Activated naive CD4-positive, alpha-beta T cell treated with anti-CD3 and anti-CD28 coated beads, Interleukin-2, amount 10 ng/mL, durations not matched to agents 7 days and 5 days (primary cell): ENCODE measurements at regions not wholly inside any gene's neighbourhood (a gene's known extent, or its start where the extent isn't known, plus 50 kb on each side); places are given as distances from the start of the nearest gene placed in this dataset.

Experiments used
- CTCF ChIA-PET: fragments of 350-600 bp; sonication (Branson Sonifier 250); formaldehyde crosslinking; loops from one replicate; lab custom pipeline; 2021; ENCODE audit warnings: antibody characterized with exemption; lab: Charles Lee
- DNase-seq: peaks from one replicate; pipeline ENCODE4 v3.0.0-alpha.2; 2020
- H3K27ac Mint-ChIP-seq: one replicate; pipeline ENCODE4 v1.8.0; 2021; ENCODE audit warnings: mild to moderate bottlenecking, moderate library complexity, mixed read lengths
- H3K27me3 Mint-ChIP-seq: one replicate; pipeline ENCODE4 v1.8.0; 2021; ENCODE audit warnings: mild to moderate bottlenecking, mixed read lengths
- H3K36me3 Mint-ChIP-seq: one replicate; pipeline ENCODE4 v1.8.0; 2021; ENCODE audit warnings: mixed read lengths
- H3K4me1 Mint-ChIP-seq: one replicate; pipeline ENCODE4 v1.8.0; 2021; ENCODE audit warnings: mixed read lengths
- H3K4me3 Mint-ChIP-seq: one replicate; pipeline ENCODE4 v1.8.0; 2021; ENCODE audit warnings: mild to moderate bottlenecking, moderate library complexity, mixed read lengths
- H3K9me3 Mint-ChIP-seq: one replicate; pipeline ENCODE4 v1.8.0; 2021; ENCODE audit warnings: mixed read lengths

DNA sequence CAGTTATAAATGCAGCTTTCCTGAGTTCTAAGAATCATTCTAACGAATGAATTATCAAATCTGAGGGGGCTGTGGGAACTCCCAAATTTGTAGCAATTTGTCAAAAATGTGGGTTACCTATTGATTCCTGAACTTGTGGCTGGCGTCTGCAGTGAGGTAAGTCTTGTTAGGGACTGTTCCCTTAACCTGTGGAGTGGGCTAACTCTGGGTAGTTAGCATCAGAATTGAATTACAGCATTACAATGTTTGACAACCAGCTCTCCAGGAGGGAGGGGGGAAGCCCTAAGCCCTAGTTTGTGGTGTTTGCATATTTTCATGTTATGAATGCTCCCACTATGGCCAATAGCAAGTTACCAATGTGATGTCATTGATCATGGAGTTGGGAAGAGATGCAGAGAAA is 65.9 kb upstream of the STT3B start:
- peaks cover under 1% of the 10 kb centered on the region for H3K9me3 Mint-ChIP-seq
- CTCF ChIA-PET = interaction anchor here (1.1 kb wide), 1 partner anchor 16 kb away, joined by 3 read pairs; no protein-coding TSS in a partner anchor
- H3K4me1 Mint-ChIP-seq = peaks cover 14% of the 10 kb centered on the region

DNA sequence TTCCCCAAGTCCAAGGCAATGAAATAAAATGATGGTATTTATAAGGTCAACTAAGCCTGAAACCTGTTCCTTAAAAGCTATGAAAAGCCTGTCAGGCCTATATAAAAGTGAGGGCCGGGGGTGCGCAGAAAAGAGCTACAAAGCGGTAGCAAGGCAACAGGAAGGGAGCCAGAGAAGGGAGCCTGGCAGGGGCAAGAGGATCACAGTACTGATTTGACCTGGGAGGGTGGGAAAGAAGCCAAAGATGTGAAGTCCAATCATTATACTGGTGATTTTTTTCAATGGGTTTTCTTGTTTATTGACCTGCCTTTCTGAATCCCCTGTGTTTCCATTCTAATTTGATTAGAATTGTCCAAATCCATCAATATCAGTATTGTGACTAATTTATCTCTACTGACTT is 64.3 kb upstream of the STT3B start:
- CTCF ChIA-PET = no interaction called here
- Mint-ChIP-seq H3K36me3 (peaks cover 5% of the 10 kb centered on the region), H3K4me1 (peaks cover 7% of the 10 kb centered on the region), H3K9me3 (peaks cover 8% of the 10 kb centered on the region), H3K27me3 (no peaks in the 10 kb centered on the region), H3K27ac (no peak overlapping the region), H3K4me3 (no peak overlapping the region)
- DNase-seq = no peak

More for the DNA sequence above, 65.9 kb upstream of the STT3B start:
- H3K4me3 Mint-ChIP-seq = no peak overlapping the region
- no peak overlapping the region for H3K27ac Mint-ChIP-seq
- no peaks in the 10 kb centered on the region for H3K36me3 Mint-ChIP-seq
- DNase-seq = no peak
- H3K27me3 Mint-ChIP-seq = no peaks in the 10 kb centered on the region

DNA sequence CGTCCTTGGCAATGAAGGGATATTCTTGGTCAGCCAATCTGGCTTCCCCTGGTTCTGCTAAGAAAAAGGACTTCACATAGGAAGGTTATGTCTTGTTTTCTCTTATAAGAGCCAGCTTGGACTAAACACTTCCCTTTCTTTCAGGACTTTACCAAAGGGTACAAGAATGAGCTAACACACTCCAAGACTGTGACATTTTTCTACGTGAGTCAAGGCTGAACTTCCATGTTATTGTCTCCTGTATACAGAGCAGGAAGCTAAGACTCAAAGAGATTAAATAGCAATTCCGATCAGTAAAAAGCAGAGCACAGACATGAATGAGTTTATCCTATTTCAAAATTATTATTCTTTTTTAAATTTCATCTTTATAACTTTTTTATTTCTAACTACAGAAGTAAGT is 63.3 kb upstream of the STT3B start:
- DNase-seq = no peak
- H3K9me3 Mint-ChIP-seq = peaks cover 8% of the 10 kb centered on the region
- H3K36me3 Mint-ChIP-seq = peaks cover 5% of the 10 kb centered on the region
- CTCF ChIA-PET = no interaction called here
- H3K4me1 Mint-ChIP-seq = peaks cover 7% of the 10 kb centered on the region
- H3K27ac Mint-ChIP-seq = no peak overlapping the region
- no peaks in the 10 kb centered on the region for H3K27me3 Mint-ChIP-seq
- H3K4me3 Mint-ChIP-seq = no peak overlapping the region

DNA sequence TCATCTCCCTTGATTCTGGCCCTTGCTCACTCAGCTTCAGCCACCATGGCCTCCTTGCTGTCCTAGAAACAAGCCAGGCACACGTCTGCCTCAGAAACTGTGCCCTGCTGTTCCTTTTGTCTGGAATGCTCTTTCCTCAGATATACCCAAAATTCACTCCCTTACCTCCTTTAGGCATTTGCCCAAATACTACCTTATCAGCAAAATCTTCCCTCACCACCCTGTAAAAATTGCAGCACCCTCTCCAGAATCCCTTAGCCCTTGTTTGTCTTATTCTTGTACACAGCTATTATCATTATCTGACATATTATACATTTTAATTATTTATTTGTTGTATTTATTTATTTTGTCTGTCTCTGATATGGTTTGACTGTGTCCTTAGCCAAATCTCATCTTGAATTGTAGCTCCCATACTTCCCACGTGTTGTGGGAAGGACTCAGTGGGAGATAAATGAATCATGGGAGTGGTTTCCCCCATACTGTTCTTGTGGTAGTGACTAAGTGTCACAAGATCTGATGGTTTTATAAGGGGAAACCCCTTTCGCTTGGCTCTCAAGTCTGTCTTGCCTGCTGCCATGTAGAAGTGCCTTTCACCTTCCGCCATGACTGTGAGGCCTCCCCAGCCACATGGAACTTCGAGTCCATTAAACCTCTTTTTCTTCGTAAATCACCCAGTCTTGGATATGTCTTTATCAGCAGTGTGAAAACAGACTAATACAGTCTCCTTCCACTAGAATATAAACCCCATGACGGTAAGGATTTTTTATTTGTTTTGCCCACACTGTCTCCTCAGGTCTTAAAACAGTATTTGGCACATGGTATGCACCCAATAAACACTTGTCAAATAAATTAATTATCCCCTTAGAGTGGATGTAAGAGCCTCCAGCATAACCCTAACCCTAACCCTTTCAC is 60.0 kb upstream of the STT3B start:
- no peak overlapping the region for H3K27ac Mint-ChIP-seq
- H3K27me3 Mint-ChIP-seq = no peaks in the 10 kb centered on the region
- H3K36me3 Mint-ChIP-seq = peaks cover 5% of the 10 kb centered on the region
- no peak overlapping the region for H3K4me3 Mint-ChIP-seq
- peak; percentile 29 for DNase-seq
- CTCF ChIA-PET = no interaction called here
- H3K4me1 Mint-ChIP-seq = peaks cover 7% of the 10 kb centered on the region
- H3K9me3 Mint-ChIP-seq = peaks cover 9% of the 10 kb centered on the region

DNA sequence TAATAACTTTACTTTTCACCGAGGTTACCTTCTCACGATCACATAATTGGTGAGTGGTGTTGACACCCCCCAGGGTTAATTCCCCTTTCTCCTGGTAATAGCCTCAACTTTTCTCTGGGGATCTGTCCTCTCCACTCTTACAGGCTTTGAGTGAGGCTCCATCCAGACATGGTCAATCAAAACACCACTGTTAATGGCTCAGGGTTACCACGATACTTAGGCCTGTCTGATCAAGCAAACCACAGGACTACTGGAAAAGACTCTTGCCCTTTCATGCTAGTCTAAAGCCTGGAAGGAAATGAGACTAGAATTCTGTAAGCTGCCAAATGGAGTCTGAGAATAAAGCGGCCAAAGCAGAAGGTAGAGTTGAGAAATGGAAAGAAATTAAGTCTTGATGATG is 56.5 kb upstream of the STT3B start:
- H3K4me3 Mint-ChIP-seq = no peak overlapping the region
- no peak overlapping the region for H3K27ac Mint-ChIP-seq
- CTCF ChIA-PET = no interaction called here

DNA sequence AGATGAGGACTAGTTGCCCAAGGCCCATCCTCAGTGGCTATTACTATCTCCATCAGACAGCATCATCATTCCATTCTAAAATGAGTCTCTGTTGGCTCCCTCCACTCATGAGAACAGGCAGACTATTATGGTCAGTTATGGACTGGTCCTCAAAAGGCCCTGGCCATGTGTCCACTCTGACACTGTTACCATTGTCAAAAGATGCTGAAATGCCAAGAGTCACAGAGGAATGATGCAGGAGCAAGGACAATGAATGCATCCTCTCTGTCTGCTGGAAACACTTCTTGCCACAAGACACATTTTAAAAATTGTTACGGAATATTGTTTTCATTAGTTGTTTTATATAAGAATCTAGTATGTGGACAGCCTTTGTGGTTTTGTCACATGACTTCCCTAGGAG is 53.3 kb upstream of the STT3B start:
- Mint-ChIP-seq H3K27ac (no peak overlapping the region), H3K36me3 (no peaks in the 10 kb centered on the region), H3K9me3 (peaks cover 16% of the 10 kb centered on the region), H3K4me3 (no peak overlapping the region), H3K4me1 (no peaks in the 10 kb centered on the region), H3K27me3 (no peaks in the 10 kb centered on the region)
- CTCF ChIA-PET = no interaction called here
- DNase-seq = no peak

More for the DNA sequence above, 56.5 kb upstream of the STT3B start:
- Mint-ChIP-seq H3K27me3 (no peaks in the 10 kb centered on the region), H3K9me3 (peaks cover 23% of the 10 kb centered on the region), H3K36me3 (peaks cover 5% of the 10 kb centered on the region), H3K4me1 (peaks cover 7% of the 10 kb centered on the region)
- no peak for DNase-seq

DNA sequence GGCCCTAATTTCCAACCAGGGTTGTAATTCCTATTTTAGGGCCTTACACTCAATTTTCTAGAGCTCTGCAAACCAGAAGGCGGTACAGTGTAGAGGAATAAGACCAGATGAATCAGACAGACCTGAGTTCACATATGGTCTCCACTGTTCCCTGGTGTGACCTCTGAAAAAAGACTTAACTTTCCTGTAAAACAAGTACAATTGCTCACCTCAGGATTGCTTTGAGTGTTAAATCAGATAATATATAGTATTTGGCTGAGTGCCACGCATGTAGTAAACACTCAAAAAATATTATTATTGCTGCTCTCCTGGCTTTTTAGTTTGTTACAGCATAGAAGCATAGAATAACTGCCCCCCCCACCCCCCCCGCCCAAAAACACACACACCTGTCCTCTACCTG is 51.0 kb upstream of the STT3B start:
- no peak for DNase-seq
- Mint-ChIP-seq H3K27me3 (no peaks in the 10 kb centered on the region), H3K27ac (no peak overlapping the region), H3K4me3 (no peak overlapping the region), H3K36me3 (no peaks in the 10 kb centered on the region), H3K9me3 (peaks cover 14% of the 10 kb centered on the region), H3K4me1 (no peaks in the 10 kb centered on the region)
- CTCF ChIA-PET = no interaction called here

DNA sequence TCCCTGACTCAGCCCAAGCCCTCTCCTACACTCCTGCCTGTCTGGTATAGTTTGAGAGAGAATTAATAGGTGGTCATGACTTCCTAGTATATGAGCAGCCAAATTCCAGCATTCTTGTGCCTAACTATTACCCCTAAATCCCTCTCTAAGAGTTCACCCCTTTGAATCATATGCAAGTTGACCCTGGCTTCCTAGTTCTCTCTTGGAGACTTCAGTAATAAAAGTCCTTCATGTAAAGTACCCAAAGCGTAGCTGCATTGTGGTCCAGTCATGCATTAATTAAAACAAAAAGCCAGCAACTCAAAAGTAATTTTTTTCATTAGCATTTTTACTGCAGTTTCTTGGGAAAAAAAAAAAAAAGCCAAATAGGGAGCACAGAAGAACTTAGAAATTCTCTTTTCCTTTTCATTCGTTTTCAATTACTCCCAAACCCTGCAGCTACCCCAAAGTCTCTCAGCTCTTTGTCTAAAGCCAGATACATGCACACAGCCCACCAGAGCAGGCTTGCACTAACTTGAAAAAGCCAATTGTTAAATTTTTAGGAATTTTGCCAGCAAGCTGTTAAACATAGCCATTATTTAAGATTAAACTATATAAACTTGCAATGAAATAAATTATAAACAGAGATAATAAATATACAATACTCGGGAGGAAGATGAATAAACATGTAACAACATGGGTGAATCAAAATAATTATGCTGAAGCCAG is 50.1 kb upstream of the STT3B start:
- Mint-ChIP-seq H3K4me3 (no peak overlapping the region), H3K9me3 (peaks cover 19% of the 10 kb centered on the region), H3K27ac (no peak overlapping the region), H3K27me3 (peaks cover 3% of the 10 kb centered on the region), H3K4me1 (no peaks in the 10 kb centered on the region), H3K36me3 (no peaks in the 10 kb centered on the region)
- no peak for DNase-seq
- CTCF ChIA-PET = interaction anchor here (0.6 kb wide), 1 partner anchor 566 kb away, joined by 3 read pairs; no protein-coding TSS in a partner anchor
